ENCODE measurements at regions not wholly inside any gene's neighbourhood (a gene's known extent, or its start where the extent isn't known, plus 50 kb on each side); places are given as distances from the start of the nearest gene placed in this dataset.

DNA sequence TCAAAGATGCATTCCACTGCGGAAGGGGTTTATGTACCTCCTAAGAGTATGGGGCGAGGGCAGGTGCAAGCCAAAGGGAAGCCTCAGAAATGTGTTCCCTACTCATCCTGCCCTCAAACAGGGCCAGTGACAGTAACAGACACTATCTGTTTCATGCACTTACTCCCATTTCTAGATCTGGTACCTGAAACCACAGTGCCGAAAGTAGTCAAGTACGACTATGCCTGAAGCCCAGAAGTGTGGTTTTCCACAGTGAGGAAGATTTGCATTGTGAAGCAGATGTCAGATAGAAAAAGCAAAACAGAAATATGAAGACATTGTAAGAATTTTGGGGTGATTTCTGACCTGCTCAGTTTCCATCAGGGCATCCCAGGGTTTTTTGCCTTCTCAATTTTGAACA is 748.7 kb downstream of the RNF144A start:
- H3K9ac ChIP-seq, result no peak overlapping the region
- H2AFZ ChIP-seq (ENCODE audit: low read depth), result no peak overlapping the region; the same call in 1 of the 2 replicates
- TF ChIP-seq, protein P1, sequence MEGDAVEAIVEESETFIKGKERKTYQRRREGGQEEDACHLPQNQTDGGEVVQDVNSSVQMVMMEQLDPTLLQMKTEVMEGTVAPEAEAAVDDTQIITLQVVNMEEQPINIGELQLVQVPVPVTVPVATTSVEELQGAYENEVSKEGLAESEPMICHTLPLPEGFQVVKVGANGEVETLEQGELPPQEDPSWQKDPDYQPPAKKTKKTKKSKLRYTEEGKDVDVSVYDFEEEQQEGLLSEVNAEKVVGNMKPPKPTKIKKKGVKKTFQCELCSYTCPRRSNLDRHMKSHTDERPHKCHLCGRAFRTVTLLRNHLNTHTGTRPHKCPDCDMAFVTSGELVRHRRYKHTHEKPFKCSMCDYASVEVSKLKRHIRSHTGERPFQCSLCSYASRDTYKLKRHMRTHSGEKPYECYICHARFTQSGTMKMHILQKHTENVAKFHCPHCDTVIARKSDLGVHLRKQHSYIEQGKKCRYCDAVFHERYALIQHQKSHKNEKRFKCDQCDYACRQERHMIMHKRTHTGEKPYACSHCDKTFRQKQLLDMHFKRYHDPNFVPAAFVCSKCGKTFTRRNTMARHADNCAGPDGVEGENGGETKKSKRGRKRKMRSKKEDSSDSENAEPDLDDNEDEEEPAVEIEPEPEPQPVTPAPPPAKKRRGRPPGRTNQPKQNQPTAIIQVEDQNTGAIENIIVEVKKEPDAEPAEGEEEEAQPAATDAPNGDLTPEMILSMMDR (conservative IDR thresholded peaks at IDR 0.05; ENCODE audit: low read depth, low read length), result no peak
- peaks cover 35% of the 10 kb centered on the region for H3K4me1 ChIP-seq (ENCODE audit: low read depth, poor library complexity, severe bottlenecking)
- H3K4me2 ChIP-seq, result peak overlapping the region; percentile 61
- H3K4me3 ChIP-seq (IDR thresholded peaks at IDR 0.05; ENCODE audit: insufficient read depth, low read depth, low read length), result peak overlapping the region; percentile 24
- no peaks in the 10 kb centered on the region for H3K79me2 ChIP-seq (ENCODE audit: insufficient read depth, low read depth)
- no peaks in the 10 kb centered on the region for H4K20me1 ChIP-seq (ENCODE audit: insufficient read depth)
- H3K27ac ChIP-seq, result peak overlapping the region; percentile 49
- H3K36me3 ChIP-seq (ENCODE audit: insufficient read depth), result no peaks in the 10 kb centered on the region
- no peaks in the 10 kb centered on the region for H3K27me3 ChIP-seq (ENCODE audit: insufficient read depth, low read depth)

DNA sequence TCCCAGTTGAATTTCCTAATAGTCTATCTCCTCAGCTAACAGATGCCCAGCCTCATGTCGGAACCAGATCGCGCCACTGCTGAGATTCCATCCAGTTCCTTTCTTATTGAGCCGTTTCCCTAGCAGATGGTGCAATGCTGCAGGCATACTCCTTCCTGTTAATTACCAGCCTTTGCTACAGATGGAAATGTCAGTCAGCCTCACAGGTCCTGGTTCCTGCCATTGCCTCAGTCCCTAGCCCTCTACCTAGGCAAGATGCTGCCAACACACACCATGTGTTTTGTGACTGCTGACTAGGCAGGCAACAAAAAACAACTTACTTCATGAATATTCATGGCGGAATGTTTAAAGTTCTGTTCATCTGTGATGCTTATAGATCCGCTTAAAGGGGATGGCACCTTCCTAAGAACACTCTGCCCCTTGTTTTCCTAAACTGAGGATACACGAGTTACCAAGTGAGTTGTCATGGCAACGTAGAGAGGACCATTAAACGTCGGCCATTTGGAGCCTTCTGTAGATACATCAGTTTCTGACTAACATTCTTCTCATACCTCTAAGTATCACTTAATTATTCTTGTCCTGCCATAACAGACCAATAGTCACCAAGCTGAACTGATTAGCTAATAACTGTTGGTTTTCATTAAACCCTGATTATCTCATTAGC is 749.5 kb downstream of the RNF144A start:
- no peak overlapping the region; the same call in 1 of the 2 replicates for H2AFZ ChIP-seq (ENCODE audit: low read depth)
- H4K20me1 ChIP-seq (ENCODE audit: insufficient read depth), result no peaks in the 10 kb centered on the region
- H3K27me3 ChIP-seq (ENCODE audit: insufficient read depth, low read depth), result no peaks in the 10 kb centered on the region
- no peak overlapping the region for H3K9ac ChIP-seq
- TF ChIP-seq, protein P1 (conservative IDR thresholded peaks at IDR 0.05; ENCODE audit: low read depth, low read length), result no peak
- H3K4me1 ChIP-seq (ENCODE audit: low read depth, poor library complexity, severe bottlenecking), result peaks cover 35% of the 10 kb centered on the region
- H3K79me2 ChIP-seq (ENCODE audit: insufficient read depth, low read depth), result no peaks in the 10 kb centered on the region
- H3K36me3 ChIP-seq (ENCODE audit: insufficient read depth), result no peaks in the 10 kb centered on the region
- H3K4me3 ChIP-seq (IDR thresholded peaks at IDR 0.05; ENCODE audit: insufficient read depth, low read depth, low read length), result peak overlapping the region; percentile 14
- H3K4me2 ChIP-seq, result peak overlapping the region; percentile 61
- H3K27ac ChIP-seq, result peak overlapping the region; percentile 49; the same call in 1 of the 2 replicates

DNA sequence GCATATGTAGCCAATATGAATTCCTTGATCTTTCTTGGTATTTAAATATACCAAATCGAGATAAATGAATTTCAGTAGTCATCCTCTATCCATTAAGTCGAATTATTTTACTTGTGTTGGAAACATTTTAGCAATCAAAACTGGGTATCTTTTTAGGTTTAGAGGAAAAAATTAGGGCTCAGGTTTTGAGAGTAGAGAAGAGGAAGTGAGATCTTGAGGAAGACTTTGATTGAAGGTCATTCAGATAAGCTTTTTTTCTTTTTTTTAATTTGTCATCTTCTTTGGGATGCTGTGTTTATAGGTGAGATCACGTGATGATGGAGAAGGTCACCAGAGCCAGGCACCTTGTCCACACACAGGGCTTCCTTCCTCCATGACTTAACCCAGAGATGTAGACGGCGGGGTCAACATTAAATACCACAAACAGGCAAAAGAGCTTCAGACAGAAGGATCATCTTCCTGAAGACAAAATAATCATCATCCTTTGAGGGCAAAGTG is 750.1 kb downstream of the RNF144A start:
- Histone ChIP-seq H3K9ac (no peak overlapping the region), H4K20me1 (ENCODE audit: insufficient read depth) (no peaks in the 10 kb centered on the region), H3K4me2 (no peak overlapping the region), H3K4me1 (ENCODE audit: low read depth, poor library complexity, severe bottlenecking) (peaks cover 35% of the 10 kb centered on the region), H3K27me3 (ENCODE audit: insufficient read depth, low read depth) (no peaks in the 10 kb centered on the region), H3K4me3 (IDR thresholded peaks at IDR 0.05; ENCODE audit: insufficient read depth, low read depth, low read length) (no peak overlapping the region), H3K27ac (no peak overlapping the region), H3K79me2 (ENCODE audit: insufficient read depth, low read depth) (no peaks in the 10 kb centered on the region), H2AFZ (ENCODE audit: low read depth) (no peak overlapping the region), H3K36me3 (ENCODE audit: insufficient read depth) (no peaks in the 10 kb centered on the region)
- TF ChIP-seq, protein P1 (conservative IDR thresholded peaks at IDR 0.05; ENCODE audit: low read depth, low read length), result no peak

DNA sequence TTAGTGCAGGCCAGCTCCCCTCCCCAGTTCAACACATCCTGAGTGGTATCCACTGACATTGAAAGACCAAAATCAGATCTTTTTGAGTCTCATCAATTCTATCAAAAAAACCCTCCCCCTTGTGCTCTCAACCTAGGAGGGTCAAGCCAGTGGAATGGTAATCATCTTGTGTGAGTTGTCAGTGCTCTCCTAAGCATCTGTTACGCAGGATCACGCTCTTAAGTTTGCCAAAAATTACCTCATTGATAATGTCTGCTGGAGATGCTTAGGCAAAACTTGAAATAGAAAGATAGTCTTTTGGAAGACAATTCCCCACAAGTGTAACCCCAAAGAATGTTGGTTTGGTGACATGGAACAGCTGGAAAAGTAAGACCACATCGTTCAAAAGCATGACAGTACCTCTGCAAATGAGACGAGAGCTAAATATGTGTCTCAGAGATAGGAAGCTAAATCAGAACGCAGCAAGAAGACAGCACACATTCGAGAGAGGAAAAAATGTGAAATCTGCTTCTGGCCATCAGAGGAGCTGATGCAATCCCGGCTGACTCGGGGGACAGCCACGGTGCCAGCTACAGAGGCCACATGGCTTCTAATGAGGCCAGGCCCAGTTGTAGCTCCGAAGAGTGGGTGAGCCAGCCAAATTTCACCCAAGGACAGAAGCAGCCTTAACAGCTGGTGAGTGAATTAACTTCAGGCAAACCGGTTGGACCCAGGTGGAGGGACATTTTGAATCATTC is 753.9 kb downstream of the RNF144A start:
- Histone ChIP-seq H3K4me1 (ENCODE audit: low read depth, poor library complexity, severe bottlenecking) (peaks cover 15% of the 10 kb centered on the region), H3K79me2 (ENCODE audit: insufficient read depth, low read depth) (no peaks in the 10 kb centered on the region), H3K36me3 (ENCODE audit: insufficient read depth) (no peaks in the 10 kb centered on the region), H4K20me1 (ENCODE audit: insufficient read depth) (no peaks in the 10 kb centered on the region), H3K27ac (no peak overlapping the region), H2AFZ (ENCODE audit: low read depth) (no peak overlapping the region), H3K9ac (no peak overlapping the region), H3K4me3 (IDR thresholded peaks at IDR 0.05; ENCODE audit: insufficient read depth, low read depth, low read length) (no peak overlapping the region), H3K27me3 (ENCODE audit: insufficient read depth, low read depth) (no peaks in the 10 kb centered on the region), H3K4me2 (no peak overlapping the region)
- TF ChIP-seq, protein P1 (conservative IDR thresholded peaks at IDR 0.05; ENCODE audit: low read depth, low read length), result no peak

All from KMS-11 (cell line).